Fibroblast of lung (primary cell): ENCODE measurements at regions not wholly inside any gene's neighbourhood (a gene's known extent, or its start where the extent isn't known, plus 50 kb on each side); places are given as distances from the start of the nearest gene placed in this dataset.

Source experiments
- CTCF ChIP-seq, 2 donors: IDR thresholded peaks in 1 of 2; conservative IDR thresholded peaks in 1 of 2; 1 replicate in 1 of 2; 2 replicates in 1 of 2; pipeline ENCODE4 v1.5.1; 2011 to 2012; ENCODE audit warnings: low read length in 2 of 2, control low read depth in 1 of 2, inconsistent platforms in 1 of 2, low read depth in 1 of 2, mild to moderate bottlenecking in 1 of 2
- EZH2 ChIP-seq: IDR thresholded peaks from 2 replicates; pipeline ENCODE4 v1.5.1; 2012; ENCODE audit warnings: low read length, control low read depth, mild to moderate bottlenecking; ENCODE audit errors: missing control alignments

GRCh38 chr6:53985366-53985765, 125.9 kb upstream of the MLIP start:
- TF ChIP-seq EZH2 (no peak), CTCF (conservative IDR thresholded peaks at IDR 0.05 in 1 of 2, IDR thresholded peaks at IDR 0.05 in 1 of 2; ENCODE audit: low read depth in 1 of 2, low read length in 2 of 2) (no peak)
